GM23338 (cell line): ENCODE measurements at regions not wholly inside any gene's neighbourhood (a gene's known extent, or its start where the extent isn't known, plus 50 kb on each side); places are given as distances from the start of the nearest gene placed in this dataset.

ENCODE experiments used
- ATAC-seq: fragments of 200-7000 bp; cut with Tn5 transposase; 3 replicates; pipeline ENCODE4 v1.9.1; 2020
- DNase-seq: peaks from one replicate; pipeline ENCODE4 v3.0.0-alpha.2; 2015; ENCODE audit warnings: low spot score
- H2AFZ ChIP-seq: fragments of 200-600 bp; sonication (generic); 2 replicates; pipeline ENCODE4 v1.8.0; 2016; ENCODE audit warnings: antibody characterized with exemption, mild to moderate bottlenecking, moderate library complexity
- H3F3A ChIP-seq: fragments of 200-600 bp; sonication (generic); replicated peaks from 2 replicates; pipeline ENCODE4 v1.8.0; 2017; ENCODE audit warnings: antibody characterized with exemption, mixed run types, low read depth
- H3K27ac ChIP-seq: fragments of 200-600 bp; sonication (generic); 2 replicates; pipeline ENCODE4 v1.6.1; 2016; ENCODE audit warnings: low read depth
- H3K27me3 ChIP-seq: fragments of 200-600 bp; sonication (generic); 2 replicates; pipeline ENCODE4 v1.8.0; 2016; ENCODE audit warnings: mild to moderate bottlenecking, mixed run types, moderate library complexity; ENCODE audit not compliant: insufficient read depth
- H3K36me3 ChIP-seq: fragments of 200-600 bp; sonication (generic); 2 replicates; pipeline ENCODE4 v1.8.0; 2016; ENCODE audit warnings: mild to moderate bottlenecking; ENCODE audit not compliant: insufficient read depth
- H3K4me1 ChIP-seq: fragments of 200-600 bp; sonication (generic); 2 replicates; pipeline ENCODE4 v1.8.0; 2016; ENCODE audit warnings: mild to moderate bottlenecking, moderate library complexity; ENCODE audit not compliant: insufficient read depth
- H3K4me2 ChIP-seq: fragments of 200-600 bp; sonication (generic); 2 replicates; pipeline ENCODE4 v1.7.1; 2017; ENCODE audit warnings: mixed run types
- H3K4me3 ChIP-seq: fragments of 200-600 bp; sonication (generic); 2 replicates; pipeline ENCODE4 v1.6.1; 2016; ENCODE audit warnings: mixed run types
- H3K79me2 ChIP-seq: fragments of 200-600 bp; sonication (generic); replicated peaks from 2 replicates; pipeline ENCODE4 v1.8.0; 2017; ENCODE audit warnings: mild to moderate bottlenecking; ENCODE audit not compliant: insufficient read depth
- H3K9me2 ChIP-seq: fragments of 200-600 bp; sonication (generic); 2 replicates; pipeline ENCODE4 v1.8.0; 2017; ENCODE audit not compliant: insufficient read depth
- H4K20me1 ChIP-seq: fragments of 200-600 bp; sonication (generic); replicated peaks from 2 replicates; pipeline ENCODE4 v1.8.0; 2017; ENCODE audit warnings: mild to moderate bottlenecking; ENCODE audit not compliant: insufficient read depth
- H3K27ac Mint-ChIP-seq: 2 replicates; pipeline ENCODE4 v1.8.0; 2020; ENCODE audit warnings: inconsistent platforms, mild to moderate bottlenecking, moderate library complexity, mixed read lengths
- H3K27me3 Mint-ChIP-seq: 3 replicates; pipeline ENCODE4 v1.8.0; 2022; ENCODE audit warnings: low read depth, mild to moderate bottlenecking, moderate library complexity, mixed read lengths, inconsistent platforms; ENCODE audit not compliant: insufficient read depth, poor library complexity
- H3K36me3 Mint-ChIP-seq: 3 replicates; pipeline ENCODE4 v1.8.0; 2021; ENCODE audit warnings: low read depth, mild to moderate bottlenecking, inconsistent platforms, moderate library complexity, mixed read lengths
- H3K4me1 Mint-ChIP-seq: 3 replicates; pipeline ENCODE4 v1.8.0; 2020; ENCODE audit warnings: mild to moderate bottlenecking, inconsistent platforms, mixed read lengths
- H3K4me3 Mint-ChIP-seq: 3 replicates; pipeline ENCODE4 v1.8.0; 2021; ENCODE audit warnings: moderate library complexity, mild to moderate bottlenecking, inconsistent platforms, mixed read lengths
- H3K9me3 Mint-ChIP-seq: 3 replicates; pipeline ENCODE4 v1.8.0; 2020; ENCODE audit warnings: moderate library complexity, mild to moderate bottlenecking, inconsistent platforms, mixed read lengths
- CREB1 ChIP-seq: fragments of 250-450 bp; sonication (Bioruptor Pico); IDR thresholded peaks from 2 replicates; pipeline ENCODE4 v1.5.0; 2020; ENCODE audit warnings: low read depth, mild to moderate bottlenecking, moderate library complexity
- EZH2 ChIP-seq: fragments of 200-600 bp; sonication (generic); IDR thresholded peaks from one replicate; pipeline ENCODE4 v1.8.0; 2017; ENCODE audit warnings: antibody characterized with exemption, mild to moderate bottlenecking, low read depth; ENCODE audit not compliant: unreplicated experiment
- EZH2phosphoT487 ChIP-seq: fragments of 200-600 bp; sonication (generic); IDR thresholded peaks from one replicate; pipeline ENCODE4 v1.8.1; 2018; ENCODE audit warnings: antibody characterized with exemption; ENCODE audit not compliant: unreplicated experiment
- JUNB ChIP-seq: IDR thresholded peaks from one replicate; pipeline ENCODE4 v1.6.1; 2016; ENCODE audit warnings: antibody characterized with exemption; ENCODE audit not compliant: unreplicated experiment
- NANOG ChIP-seq: IDR thresholded peaks from 2 replicates; pipeline ENCODE4 v1.6.1; 2016; ENCODE audit warnings: antibody characterized with exemption, borderline replicate concordance
- POLR2AphosphoS5 ChIP-seq: IDR thresholded peaks from 2 replicates; pipeline ENCODE4 v1.6.1; 2016; ENCODE audit warnings: antibody characterized with exemption, low read depth
- STAT1 ChIP-seq: IDR thresholded peaks from one replicate; pipeline ENCODE4 v1.6.1; 2016; ENCODE audit warnings: antibody characterized with exemption; ENCODE audit not compliant: unreplicated experiment
- ZNF114 ChIP-seq: fragments of 250-450 bp; sonication (Bioruptor Pico); IDR thresholded peaks from 2 replicates; pipeline ENCODE4 v1.5.0; 2020; ENCODE audit warnings: mild to moderate bottlenecking, moderate library complexity
- ZNF331 ChIP-seq: fragments of 250-450 bp; sonication (Bioruptor Pico); IDR thresholded peaks from 2 replicates; pipeline ENCODE4 v1.5.0; 2020; ENCODE audit warnings: low read depth, mild to moderate bottlenecking, moderate library complexity
- TF ChIP-seq, protein P1 (sequence below): IDR thresholded peaks from 2 replicates; pipeline ENCODE4 v1.6.1; 2016; ENCODE audit warnings: antibody characterized with exemption
- TF ChIP-seq, protein P2 (sequence below), 2 experiments: fragments of 200-600 bp in 1 of 2; sonication (generic) in 1 of 2; conservative IDR thresholded peaks; 2 replicates each; pipeline versions ENCODE4 v1.5.1 to v1.6.1; 2016 to 2017; ENCODE audit warnings: antibody characterized with exemption in 2 of 2, low read depth in 2 of 2, mild to moderate bottlenecking in 2 of 2, moderate library complexity in 1 of 2
- TF ChIP-seq, protein P3 (sequence below): IDR thresholded peaks from one replicate; pipeline ENCODE4 v1.6.1; 2018; ENCODE audit warnings: antibody characterized with exemption; ENCODE audit not compliant: unreplicated experiment

DNA sequence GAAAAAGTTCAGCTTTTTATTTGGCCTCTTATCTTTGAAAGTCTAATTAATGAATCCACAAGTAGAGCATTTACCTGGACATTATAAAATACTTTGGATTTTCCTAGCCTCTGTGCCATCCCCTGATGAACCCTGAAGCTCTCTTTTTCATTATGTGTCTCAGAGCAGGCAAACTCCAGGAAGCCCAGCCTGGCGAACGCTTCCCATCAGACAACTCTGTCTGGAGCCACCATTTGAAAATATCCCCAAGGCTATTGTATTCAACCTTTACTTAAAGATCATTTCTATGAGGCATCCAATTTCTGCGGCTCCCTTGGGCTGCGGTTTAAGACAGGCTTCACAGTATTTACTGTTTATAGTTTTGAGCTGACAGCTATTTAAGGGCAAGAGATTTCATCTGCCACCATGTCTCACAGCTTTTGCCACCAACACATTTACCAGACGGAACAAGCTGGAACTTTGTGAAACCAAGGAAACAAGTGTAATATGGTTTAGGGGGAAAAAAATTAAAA, 257.2 kb upstream of the GLI3 start (continued):
- TF ChIP-seq, protein P1, sequence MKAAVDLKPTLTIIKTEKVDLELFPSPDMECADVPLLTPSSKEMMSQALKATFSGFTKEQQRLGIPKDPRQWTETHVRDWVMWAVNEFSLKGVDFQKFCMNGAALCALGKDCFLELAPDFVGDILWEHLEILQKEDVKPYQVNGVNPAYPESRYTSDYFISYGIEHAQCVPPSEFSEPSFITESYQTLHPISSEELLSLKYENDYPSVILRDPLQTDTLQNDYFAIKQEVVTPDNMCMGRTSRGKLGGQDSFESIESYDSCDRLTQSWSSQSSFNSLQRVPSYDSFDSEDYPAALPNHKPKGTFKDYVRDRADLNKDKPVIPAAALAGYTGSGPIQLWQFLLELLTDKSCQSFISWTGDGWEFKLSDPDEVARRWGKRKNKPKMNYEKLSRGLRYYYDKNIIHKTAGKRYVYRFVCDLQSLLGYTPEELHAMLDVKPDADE, result no peak
- TF ChIP-seq, protein P2, sequence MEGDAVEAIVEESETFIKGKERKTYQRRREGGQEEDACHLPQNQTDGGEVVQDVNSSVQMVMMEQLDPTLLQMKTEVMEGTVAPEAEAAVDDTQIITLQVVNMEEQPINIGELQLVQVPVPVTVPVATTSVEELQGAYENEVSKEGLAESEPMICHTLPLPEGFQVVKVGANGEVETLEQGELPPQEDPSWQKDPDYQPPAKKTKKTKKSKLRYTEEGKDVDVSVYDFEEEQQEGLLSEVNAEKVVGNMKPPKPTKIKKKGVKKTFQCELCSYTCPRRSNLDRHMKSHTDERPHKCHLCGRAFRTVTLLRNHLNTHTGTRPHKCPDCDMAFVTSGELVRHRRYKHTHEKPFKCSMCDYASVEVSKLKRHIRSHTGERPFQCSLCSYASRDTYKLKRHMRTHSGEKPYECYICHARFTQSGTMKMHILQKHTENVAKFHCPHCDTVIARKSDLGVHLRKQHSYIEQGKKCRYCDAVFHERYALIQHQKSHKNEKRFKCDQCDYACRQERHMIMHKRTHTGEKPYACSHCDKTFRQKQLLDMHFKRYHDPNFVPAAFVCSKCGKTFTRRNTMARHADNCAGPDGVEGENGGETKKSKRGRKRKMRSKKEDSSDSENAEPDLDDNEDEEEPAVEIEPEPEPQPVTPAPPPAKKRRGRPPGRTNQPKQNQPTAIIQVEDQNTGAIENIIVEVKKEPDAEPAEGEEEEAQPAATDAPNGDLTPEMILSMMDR (conservative IDR thresholded peaks at IDR 0.05; ENCODE audit: low read depth in 2 of 2), result no peak
- TF ChIP-seq POLR2AphosphoS5, result no peak

DNA sequence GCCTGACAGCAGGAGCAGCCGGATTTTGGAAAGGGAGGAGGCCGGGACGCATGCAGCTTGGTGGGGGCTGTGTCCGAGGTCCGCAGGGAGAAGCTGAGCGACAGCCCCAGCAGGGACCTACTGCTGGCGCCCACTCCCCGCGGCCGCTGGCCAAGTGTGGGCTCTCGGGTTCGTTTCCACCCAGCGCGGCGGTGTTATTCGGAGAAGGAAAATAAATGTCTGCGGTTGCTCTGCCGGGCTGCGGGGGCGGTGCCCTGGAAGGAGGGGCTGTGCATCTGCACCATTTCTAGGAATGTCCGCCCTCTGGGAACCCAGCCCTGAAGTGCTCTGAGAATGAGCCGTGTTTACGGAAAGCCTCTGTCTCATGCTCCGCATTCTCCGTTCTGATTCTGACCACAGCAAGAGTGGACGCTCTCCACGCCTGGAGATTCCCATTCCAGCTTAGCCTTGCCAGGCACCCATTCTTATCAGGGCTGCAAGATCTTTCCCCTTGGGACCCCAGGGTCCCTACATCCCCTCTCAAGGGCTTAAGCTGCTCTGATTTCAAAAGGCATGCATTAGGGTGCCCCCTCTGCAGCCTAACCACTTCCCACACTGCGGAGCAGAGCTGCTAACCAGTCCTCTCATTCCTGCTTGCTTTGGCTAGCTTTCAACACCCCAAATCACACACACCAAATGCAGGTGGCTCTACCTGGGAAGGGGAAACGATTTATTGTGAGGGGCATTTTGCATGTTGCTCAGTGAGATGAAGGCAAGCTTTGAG, 256.6 kb upstream of the GLI3 start:
- peak overlapping the region; percentile 89 for H3K4me2 ChIP-seq
- peak overlapping the region; percentile 99 for H2AFZ ChIP-seq
- 0 out of 2 replicates have a peak, but pooled peaks cover 2% of the 10 kb centered on the region for H3K9me2 ChIP-seq
- no peak overlapping the region for H3K27ac ChIP-seq
- Mint-ChIP-seq H3K4me1 (peaks cover 19% of the 10 kb centered on the region), H3K36me3 (no peaks in the 10 kb centered on the region), H3K4me3 (peak overlapping the region; percentile 79), H3K27ac (no peak overlapping the region), H3K27me3 (peaks cover 5% of the 10 kb centered on the region), H3K9me3 (no peaks in the 10 kb centered on the region)
- ATAC-seq, result peak; percentile 97
- no peaks in the 10 kb centered on the region for H4K20me1 ChIP-seq
- H3F3A ChIP-seq, result no peaks in the 10 kb centered on the region
- H3K4me1 ChIP-seq, result peaks cover 13% of the 10 kb centered on the region
- H3K4me3 ChIP-seq, result peak overlapping the region; percentile 66
- peak; percentile 83 for DNase-seq
- H3K36me3 ChIP-seq, result no peaks in the 10 kb centered on the region
- no peaks in the 10 kb centered on the region for H3K79me2 ChIP-seq
- H3K27me3 ChIP-seq, result peaks cover 18% of the 10 kb centered on the region; the same call in 1 of the 2 replicates
- TF ChIP-seq ZNF114 (CRISPR knock-in tag) (no peak), EZH2 (no peak), NANOG (no peak), JUNB (no peak), ZNF331 (CRISPR knock-in tag) (no peak), CREB1 (CRISPR knock-in tag) (no peak), POLR2AphosphoS5 (no peak), STAT1 (no peak), EZH2phosphoT487 (no peak)
- TF ChIP-seq, protein P3, sequence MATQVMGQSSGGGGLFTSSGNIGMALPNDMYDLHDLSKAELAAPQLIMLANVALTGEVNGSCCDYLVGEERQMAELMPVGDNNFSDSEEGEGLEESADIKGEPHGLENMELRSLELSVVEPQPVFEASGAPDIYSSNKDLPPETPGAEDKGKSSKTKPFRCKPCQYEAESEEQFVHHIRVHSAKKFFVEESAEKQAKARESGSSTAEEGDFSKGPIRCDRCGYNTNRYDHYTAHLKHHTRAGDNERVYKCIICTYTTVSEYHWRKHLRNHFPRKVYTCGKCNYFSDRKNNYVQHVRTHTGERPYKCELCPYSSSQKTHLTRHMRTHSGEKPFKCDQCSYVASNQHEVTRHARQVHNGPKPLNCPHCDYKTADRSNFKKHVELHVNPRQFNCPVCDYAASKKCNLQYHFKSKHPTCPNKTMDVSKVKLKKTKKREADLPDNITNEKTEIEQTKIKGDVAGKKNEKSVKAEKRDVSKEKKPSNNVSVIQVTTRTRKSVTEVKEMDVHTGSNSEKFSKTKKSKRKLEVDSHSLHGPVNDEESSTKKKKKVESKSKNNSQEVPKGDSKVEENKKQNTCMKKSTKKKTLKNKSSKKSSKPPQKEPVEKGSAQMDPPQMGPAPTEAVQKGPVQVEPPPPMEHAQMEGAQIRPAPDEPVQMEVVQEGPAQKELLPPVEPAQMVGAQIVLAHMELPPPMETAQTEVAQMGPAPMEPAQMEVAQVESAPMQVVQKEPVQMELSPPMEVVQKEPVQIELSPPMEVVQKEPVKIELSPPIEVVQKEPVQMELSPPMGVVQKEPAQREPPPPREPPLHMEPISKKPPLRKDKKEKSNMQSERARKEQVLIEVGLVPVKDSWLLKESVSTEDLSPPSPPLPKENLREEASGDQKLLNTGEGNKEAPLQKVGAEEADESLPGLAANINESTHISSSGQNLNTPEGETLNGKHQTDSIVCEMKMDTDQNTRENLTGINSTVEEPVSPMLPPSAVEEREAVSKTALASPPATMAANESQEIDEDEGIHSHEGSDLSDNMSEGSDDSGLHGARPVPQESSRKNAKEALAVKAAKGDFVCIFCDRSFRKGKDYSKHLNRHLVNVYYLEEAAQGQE, result no peak
- TF ChIP-seq, protein P1, result no peak
- TF ChIP-seq, protein P2 (conservative IDR thresholded peaks at IDR 0.05; ENCODE audit: low read depth in 2 of 2), result no peak
